T-cell (primary cell): ENCODE measurements at regions not wholly inside any gene's neighbourhood (a gene's known extent, or its start where the extent isn't known, plus 50 kb on each side); places are given as distances from the start of the nearest gene placed in this dataset.

ENCODE experiments used
- ATAC-seq, 4 experiments: fragments of 200-7000 bp in 3 of 4; fragments of 150-1000 bp in 1 of 4; cut with Tn5 transposase; replicated peaks in 1 of 4; 1 replicate in 3 of 4; 2 replicates in 1 of 4; pipeline ENCODE4 v1.10.0; 2021; ENCODE audit warnings: moderate library complexity in 3 of 4, mild to moderate bottlenecking in 2 of 4, moderate number of reproducible peaks in 1 of 4
- CTCF ChIA-PET, 2 donors: fragments of 300-600 bp; sonication (Branson Sonifier 250); formaldehyde crosslinking; loops; one replicate each; lab custom pipeline; 2022; ENCODE audit warnings: antibody characterized with exemption in 2 of 2; lab: Charles Lee
- POLR2A ChIA-PET, 2 donors: fragments of 300-600 bp; sonication (Branson Sonifier 250); formaldehyde crosslinking; loops; one replicate each; lab custom pipeline; 2022; ENCODE audit warnings: antibody characterized with exemption in 2 of 2; lab: Charles Lee
- DNase-seq, 35 experiments: peaks; one replicate each; pipeline versions ENCODE4 v3.0.0 to v3.0.0-alpha.2; 2013 to 2023
- H3K27ac ChIP-seq: one replicate; pipeline ENCODE4 v1.5.1; 2013; ENCODE audit warnings: low read length
- H3K27me3 ChIP-seq, 2 experiments: replicated peaks in 1 of 2; 1 replicate in 1 of 2; 2 replicates in 1 of 2; pipeline versions ENCODE4 v1.6.1 to v1.7.0; 2013; ENCODE audit warnings: low read length in 1 of 2, mixed read lengths in 1 of 2; ENCODE audit not compliant: control insufficient read depth in 2 of 2, insufficient read depth in 2 of 2; ENCODE audit errors: extremely low read depth in 1 of 2
- H3K36me3 ChIP-seq, 2 donors: 1 replicate in 1 of 2; 2 replicates in 1 of 2; pipeline versions ENCODE4 v1.6.1 to v1.7.0; 2013; ENCODE audit warnings: low read length in 1 of 2; ENCODE audit not compliant: control insufficient read depth in 2 of 2, insufficient read depth in 1 of 2; ENCODE audit errors: extremely low read depth in 1 of 2
- H3K4me1 ChIP-seq, 2 experiments: 1 replicate in 1 of 2; 2 replicates in 1 of 2; pipeline versions ENCODE4 v1.6.1 to v1.7.0; 2013; ENCODE audit warnings: low read length in 2 of 2, mixed read lengths in 1 of 2; ENCODE audit not compliant: insufficient read depth in 2 of 2, control insufficient read depth in 1 of 2; ENCODE audit errors: extremely low read depth in 1 of 2
- H3K4me3 ChIP-seq, 2 donors: 1 replicate in 1 of 2; 2 replicates in 1 of 2; pipeline versions ENCODE4 v1.5.1 to v1.7.0; 2013; ENCODE audit warnings: mild to moderate bottlenecking in 2 of 2, low read length in 1 of 2, moderate library complexity in 1 of 2; ENCODE audit not compliant: control insufficient read depth in 1 of 2; ENCODE audit errors: extremely low read depth in 1 of 2
- H3K9me3 ChIP-seq: 2 replicates; pipeline ENCODE4 v1.7.0; 2013
- H3K27ac Mint-ChIP-seq, 2 donors: one replicate each; pipeline ENCODE4 v1.8.0; 2020 to 2021; ENCODE audit warnings: mild to moderate bottlenecking in 2 of 2, mixed read lengths in 2 of 2
- H3K27me3 Mint-ChIP-seq, 2 donors: one replicate each; pipeline ENCODE4 v1.8.0; 2021 to 2022; ENCODE audit warnings: mixed read lengths in 2 of 2
- H3K36me3 Mint-ChIP-seq: one replicate; pipeline ENCODE4 v1.8.0; 2021; ENCODE audit warnings: mixed read lengths
- H3K4me1 Mint-ChIP-seq, 3 donors: one replicate each; pipeline ENCODE4 v1.8.0; 2020 to 2022; ENCODE audit warnings: mixed read lengths in 3 of 3, mild to moderate bottlenecking in 1 of 3
- H3K4me3 Mint-ChIP-seq, 3 donors: one replicate each; pipeline ENCODE4 v1.8.0; 2020 to 2022; ENCODE audit warnings: mild to moderate bottlenecking in 3 of 3, mixed read lengths in 3 of 3, moderate library complexity in 3 of 3
- H3K9me3 Mint-ChIP-seq, 3 donors: one replicate each; pipeline ENCODE4 v1.8.0; 2020 to 2022; ENCODE audit warnings: mixed read lengths in 3 of 3
- WGBS: methylation state at CpG from one replicate; pipeline ENCODE4 v1.1.5; 2013; ENCODE audit warnings: missing lambda C conversion rate; ENCODE audit not compliant: insufficient coverage; 5-methylcytosine and 5-hydroxymethylcytosine counted together

DNA sequence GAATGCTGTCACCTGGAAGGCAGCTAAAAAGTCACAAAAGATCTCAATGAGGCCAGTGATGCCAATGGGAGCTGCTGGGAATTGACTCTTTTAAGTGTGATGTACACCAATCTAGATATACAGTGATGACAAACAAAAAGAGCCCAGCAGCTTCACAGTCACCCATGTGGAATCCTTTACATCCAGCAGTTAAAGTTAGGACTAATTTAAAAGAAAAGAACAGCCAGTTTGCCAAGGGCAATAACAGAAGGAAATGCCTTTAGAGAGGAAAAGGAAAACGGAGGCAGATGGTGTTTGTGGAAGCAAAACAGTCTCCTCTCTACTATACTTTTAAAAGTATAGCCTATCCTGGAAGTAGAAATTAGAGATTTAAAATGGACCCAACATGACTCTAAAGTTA, 873.5 kb downstream of the EPHA7 start:
- Mint-ChIP-seq H3K9me3 (peaks cover 5 to 19% (median 7%) of the 10 kb centered on the region in 3 donors), H3K27me3 (no peaks in the 10 kb centered on the region), H3K4me1 (no peaks in the 10 kb centered on the region), H3K27ac (no peak overlapping the region), H3K4me3 (no peak overlapping the region), H3K36me3 (no peaks in the 10 kb centered on the region)
- Histone ChIP-seq H3K36me3 (no peaks in the 10 kb centered on the region), H3K27ac (no peak overlapping the region), H3K9me3 (no peaks in the 10 kb centered on the region), H3K27me3 (no peaks in the 10 kb centered on the region), H3K4me1 (no peaks in the 10 kb centered on the region), H3K4me3 (no peak overlapping the region)
- DNase-seq = no peak
- CTCF ChIA-PET = no interaction called here
- no CpG with 5 or more reads among the region's 1 CpG for WGBS
- ATAC-seq = no peak
- POLR2A ChIA-PET = no interaction called here

DNA sequence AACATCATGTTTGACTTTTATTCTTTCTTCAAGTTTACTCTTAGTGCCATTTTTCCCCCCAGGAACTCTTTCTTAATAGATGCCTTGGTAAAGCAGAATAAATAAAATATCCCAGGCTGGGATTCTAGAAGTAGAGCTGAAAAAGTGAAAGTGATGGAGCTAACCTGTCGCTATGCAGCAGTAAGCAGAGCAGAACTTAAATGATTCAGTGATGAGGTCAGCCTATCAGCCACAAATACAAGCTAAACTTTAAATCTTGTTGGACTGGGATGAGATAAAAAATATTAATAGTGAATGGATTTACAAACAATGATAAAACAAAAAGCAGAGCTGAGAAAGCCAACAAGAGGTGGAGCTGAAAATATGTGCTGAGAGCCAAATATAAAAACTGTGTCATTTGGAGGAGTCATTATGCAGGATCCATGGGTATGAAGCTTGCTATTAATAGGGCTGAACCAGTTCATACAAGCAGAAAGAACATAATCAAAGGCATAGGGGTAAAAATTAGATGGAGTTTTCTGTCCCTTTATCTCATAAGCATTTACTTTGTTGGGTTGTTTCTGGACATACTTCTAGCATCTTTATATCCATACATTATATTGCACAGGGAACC, 877.8 kb downstream of the EPHA7 start:
- WGBS = no CpG with 5 or more reads among the region's 1 CpG
- no peak overlapping the region for H3K4me3 Mint-ChIP-seq

DNA sequence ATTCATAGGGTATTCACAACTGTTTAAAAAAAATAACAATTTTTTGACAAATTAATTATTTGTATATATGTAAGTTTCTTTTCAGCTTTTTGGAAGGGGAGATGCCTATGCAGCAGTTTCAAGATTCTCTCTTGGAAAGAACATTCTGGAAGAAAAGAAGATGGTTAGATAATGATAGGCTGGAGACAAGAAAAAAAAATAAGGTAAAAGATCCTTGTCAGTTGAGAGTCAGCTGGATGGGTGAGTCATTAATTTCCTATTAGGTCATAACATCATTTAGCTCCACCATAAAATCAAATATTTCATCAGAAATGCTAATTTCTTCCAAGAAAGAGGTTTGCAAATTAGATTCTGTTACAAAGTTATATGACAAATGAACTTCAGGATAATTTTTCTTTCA, 880.4 kb downstream of the EPHA7 start:
- DNase-seq = no peak
- no peaks in the 10 kb centered on the region for H3K27me3 Mint-ChIP-seq
- CTCF ChIA-PET = no interaction called here

More for the DNA sequence above, 877.8 kb downstream of the EPHA7 start:
- no peaks in the 10 kb centered on the region for H3K27me3 Mint-ChIP-seq
- Histone ChIP-seq H3K36me3 (no peaks in the 10 kb centered on the region), H3K27me3 (no peaks in the 10 kb centered on the region), H3K9me3 (no peaks in the 10 kb centered on the region), H3K27ac (no peak overlapping the region), H3K4me3 (no peak overlapping the region), H3K4me1 (no peaks in the 10 kb centered on the region)
- no peaks in the 10 kb centered on the region for H3K4me1 Mint-ChIP-seq
- DNase-seq (no peak), ATAC-seq (no peak)
- H3K9me3 Mint-ChIP-seq = peaks cover under 1 to 11% (median 7%) of the 10 kb centered on the region in 3 donors
- POLR2A ChIA-PET = no interaction called here
- CTCF ChIA-PET = no interaction called here
- no peak overlapping the region for H3K27ac Mint-ChIP-seq
- H3K36me3 Mint-ChIP-seq = no peaks in the 10 kb centered on the region

DNA sequence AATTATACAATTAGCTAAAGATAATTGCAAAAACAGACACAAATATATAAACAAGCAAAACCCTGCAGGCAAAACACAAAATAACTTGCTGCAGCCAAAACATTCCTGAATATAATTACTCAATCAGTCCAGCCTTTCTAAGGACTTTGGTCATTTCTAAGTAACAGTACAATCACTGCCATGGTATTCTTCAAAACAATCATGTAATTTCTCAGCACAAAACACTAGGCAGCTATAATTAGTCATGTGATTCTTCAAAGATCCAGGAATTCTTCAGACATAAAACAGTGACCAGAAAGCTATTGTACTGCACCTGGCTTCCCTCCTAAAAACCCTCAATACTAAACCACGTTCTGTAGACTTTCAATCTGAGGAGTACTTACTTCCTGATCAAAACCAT, 881.1 kb downstream of the EPHA7 start:
- no peak overlapping the region for H3K4me3 Mint-ChIP-seq
- DNase-seq (no peak), ATAC-seq (no peak)
- POLR2A ChIA-PET = no interaction called here
- no peaks in the 10 kb centered on the region for H3K4me1 ChIP-seq
- no peaks in the 10 kb centered on the region for H3K4me1 Mint-ChIP-seq
- H3K4me3 ChIP-seq = no peak overlapping the region
- no peak overlapping the region for H3K27ac Mint-ChIP-seq
- H3K27ac ChIP-seq = no peak overlapping the region
- peaks cover 8 to 22% (median 17%) of the 10 kb centered on the region in 3 donors for H3K9me3 Mint-ChIP-seq
- no peaks in the 10 kb centered on the region for H3K36me3 ChIP-seq
- H3K27me3 ChIP-seq = no peaks in the 10 kb centered on the region
- H3K36me3 Mint-ChIP-seq = no peaks in the 10 kb centered on the region
- CTCF ChIA-PET = no interaction called here
- H3K27me3 Mint-ChIP-seq = no peaks in the 10 kb centered on the region
- WGBS = 0% methylated on average over 1 of the region's 1 CpG
- H3K9me3 ChIP-seq = no peaks in the 10 kb centered on the region

More for the DNA sequence above, 880.4 kb downstream of the EPHA7 start:
- Histone ChIP-seq H3K4me3 (no peak overlapping the region), H3K4me1 (no peaks in the 10 kb centered on the region), H3K9me3 (no peaks in the 10 kb centered on the region), H3K27ac (no peak overlapping the region), H3K27me3 (no peaks in the 10 kb centered on the region), H3K36me3 (no peaks in the 10 kb centered on the region)
- H3K27ac Mint-ChIP-seq = no peak overlapping the region
- H3K4me3 Mint-ChIP-seq = no peak overlapping the region
- peaks cover 8 to 22% (median 17%) of the 10 kb centered on the region in 3 donors for H3K9me3 Mint-ChIP-seq
- no peak for ATAC-seq
- H3K36me3 Mint-ChIP-seq = no peaks in the 10 kb centered on the region
- POLR2A ChIA-PET = no interaction called here
- H3K4me1 Mint-ChIP-seq = no peaks in the 10 kb centered on the region

DNA sequence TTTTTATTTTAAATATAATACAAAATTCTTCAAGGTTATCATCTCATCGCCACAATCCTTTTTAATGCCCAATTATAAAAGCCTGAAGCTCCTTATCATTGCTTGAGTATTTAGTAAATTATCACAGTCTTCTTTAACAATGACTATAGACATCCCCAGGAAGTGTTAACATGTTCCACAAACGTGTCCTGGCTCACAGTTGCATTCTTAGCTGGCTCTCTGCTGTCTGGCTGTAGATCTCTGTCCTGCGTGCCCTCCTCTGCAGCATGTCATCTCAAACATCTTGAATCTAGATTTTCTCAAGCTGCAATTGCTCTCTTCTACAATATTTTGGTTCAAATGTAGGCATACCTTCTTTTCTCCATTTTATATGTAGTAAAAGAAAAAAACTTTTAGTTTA, 885.2 kb downstream of the EPHA7 start:
- Histone ChIP-seq H3K36me3 (no peaks in the 10 kb centered on the region), H3K4me3 (no peak overlapping the region), H3K27ac (no peak overlapping the region), H3K9me3 (no peaks in the 10 kb centered on the region), H3K27me3 (no peaks in the 10 kb centered on the region), H3K4me1 (no peaks in the 10 kb centered on the region)
- no peaks in the 10 kb centered on the region for H3K4me1 Mint-ChIP-seq
- peaks cover 8 to 23% (median 10%) of the 10 kb centered on the region in 3 donors for H3K9me3 Mint-ChIP-seq
- ChIA-PET CTCF (interaction anchor here in 1 of 2 donors (0.8 kb wide), 1 partner anchor 1558 kb away, joined by 3 read pairs; no protein-coding TSS in a partner anchor), POLR2A (no interaction called here)
- no peak overlapping the region for H3K4me3 Mint-ChIP-seq
- ATAC-seq (no peak), DNase-seq (no peak)
- no peak overlapping the region for H3K27ac Mint-ChIP-seq
- no peaks in the 10 kb centered on the region for H3K27me3 Mint-ChIP-seq
- 17% methylated on average over 1 of the region's 3 CpGs for WGBS
- H3K36me3 Mint-ChIP-seq = no peaks in the 10 kb centered on the region

DNA sequence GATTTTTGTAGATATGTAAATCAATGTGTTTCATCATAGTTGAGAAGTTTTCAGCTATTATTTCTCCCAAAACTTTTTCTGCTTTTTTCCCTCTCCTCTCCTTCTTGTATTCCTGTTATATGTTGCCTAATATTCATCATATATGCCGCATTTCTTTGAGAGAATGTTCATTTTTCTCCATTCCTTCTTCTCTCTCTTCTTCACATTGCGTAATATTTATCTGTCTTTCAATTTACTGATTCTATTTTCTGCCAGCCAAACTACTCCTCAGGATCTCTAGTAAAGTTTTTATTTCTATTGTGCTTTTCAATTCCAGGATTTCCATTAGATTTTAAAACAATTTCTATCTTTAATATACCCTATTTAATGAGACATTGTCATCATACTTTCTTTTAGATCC, 896.8 kb downstream of the EPHA7 start:
- POLR2A ChIA-PET = interaction anchor here in 1 of 2 donors (0.7 kb wide), 1 partner anchor 1724 kb away, joined by 3 read pairs; no protein-coding TSS in a partner anchor
- H3K27ac Mint-ChIP-seq = no peak overlapping the region

More for the DNA sequence above, 896.8 kb downstream of the EPHA7 start:
- Histone ChIP-seq H3K27me3 (no peaks in the 10 kb centered on the region), H3K4me1 (no peaks in the 10 kb centered on the region), H3K4me3 (no peak overlapping the region), H3K36me3 (no peaks in the 10 kb centered on the region), H3K9me3 (no peaks in the 10 kb centered on the region), H3K27ac (no peak overlapping the region)
- ATAC-seq (no peak), DNase-seq (no peak)
- H3K27me3 Mint-ChIP-seq = no peaks in the 10 kb centered on the region
- peaks cover 0 to 24% (median 14%) of the 10 kb centered on the region in 3 donors for H3K9me3 Mint-ChIP-seq
- CTCF ChIA-PET = no interaction called here
- H3K36me3 Mint-ChIP-seq = no peaks in the 10 kb centered on the region
- H3K4me3 Mint-ChIP-seq = no peak overlapping the region
- WGBS = no CpG with 5 or more reads among the region's 2 CpGs
- no peaks in the 10 kb centered on the region for H3K4me1 Mint-ChIP-seq
